GM19455 (cell line): ENCODE measurements at regions not wholly inside any gene's neighbourhood (a gene's known extent, or its start where the extent isn't known, plus 50 kb on each side); places are given as distances from the start of the nearest gene placed in this dataset.
"Not testable (repeated sequence)": the region's sequence is repeated elsewhere in the genome, so short reads cannot be mapped to it uniquely, and the experiment has no call there.

Source experiments
- ATAC-seq: cut with Tn5 transposase; IDR thresholded peaks from one replicate; pipeline ENCODE4 v1.9.1; 2021; ENCODE audit not compliant: unreplicated experiment

- ATAC-seq: no peak
Measured at GRCh38 chr6:50457351-50457750, 256.0 kb upstream of the TFAP2D start.

GRCh38 chr6:50461696-50462095 lies 251.6 kb upstream of the TFAP2D start:
- no peak for ATAC-seq

- no peak for ATAC-seq
Measured at GRCh38 chr6:50463931-50464330, 249.4 kb upstream of the TFAP2D start.

- no peak for ATAC-seq
Measured at GRCh38 chr6:50467931-50468330, 245.4 kb upstream of the TFAP2D start.

- no peak for ATAC-seq
Measured at GRCh38 chr6:50471041-50471440, 242.3 kb upstream of the TFAP2D start.

- no peak for ATAC-seq
Measured at GRCh38 chr6:50510361-50510760, 203.0 kb upstream of the TFAP2D start.

GRCh38 chr6:50520326-50521266 lies 192.7 kb upstream of the TFAP2D start:
- no peak for ATAC-seq

GRCh38 chr6:50524341-50524740 lies 189.0 kb upstream of the TFAP2D start:
- no peak for ATAC-seq

GRCh38 chr6:50527985-50528384 lies 185.3 kb upstream of the TFAP2D start:
- no peak for ATAC-seq

GRCh38 chr6:50539447-50539846 lies 173.9 kb upstream of the TFAP2D start:
- no peak for ATAC-seq

GRCh38 chr6:50541941-50542340 lies 171.4 kb upstream of the TFAP2D start:
- no peak for ATAC-seq

GRCh38 chr6:50543666-50544065 lies 169.7 kb upstream of the TFAP2D start:
- ATAC-seq: no peak

GRCh38 chr6:50549026-50549425 lies 164.3 kb upstream of the TFAP2D start:
- no peak for ATAC-seq

GRCh38 chr6:50549475-50549874 lies 163.9 kb upstream of the TFAP2D start:
- no peak for ATAC-seq

GRCh38 chr6:50555982-50556381 lies 157.3 kb upstream of the TFAP2D start:
- no peak for ATAC-seq

GRCh38 chr6:50565004-50565403 lies 148.3 kb upstream of the TFAP2D start:
- no peak for ATAC-seq

GRCh38 chr6:50571230-50571629 lies 142.1 kb upstream of the TFAP2D start:
- ATAC-seq: not testable (repeated sequence)

- ATAC-seq: no peak
Measured at GRCh38 chr6:50585441-50586330, 127.6 kb upstream of the TFAP2D start.

- no peak for ATAC-seq
Measured at GRCh38 chr6:50586331-50586675, 127.0 kb upstream of the TFAP2D start.

GRCh38 chr6:50589751-50590470 lies 123.4 kb upstream of the TFAP2D start:
- no peak for ATAC-seq

GRCh38 chr6:50591135-50591534 lies 122.2 kb upstream of the TFAP2D start:
- ATAC-seq: no peak
